ENCODE measurements at regions not wholly inside any gene's neighbourhood (a gene's known extent, or its start where the extent isn't known, plus 50 kb on each side); places are given as distances from the start of the nearest gene placed in this dataset.

- Histone ChIP-seq H4K8ac (ENCODE audit: low read depth, low read length) (no peak overlapping the region), H3K14ac (ENCODE audit: low read length) (no peak overlapping the region), H3K79me2 (ENCODE audit: control insufficient read depth, insufficient read depth, low read length, poor library complexity) (no peaks in the 10 kb centered on the region), H3K9me3 (ENCODE audit: insufficient read depth, low read depth, low read length) (no peaks in the 10 kb centered on the region), H3K18ac (ENCODE audit: low read length) (no peak overlapping the region), H3K36me3 (ENCODE audit: control insufficient read depth in 1 of 2, insufficient read depth in 2 of 2, low read length in 2 of 2) (no peaks in the 10 kb centered on the region), H3K4me2 (ENCODE audit: low read length) (no peak overlapping the region), H3K4ac (ENCODE audit: low read depth, low read length) (no peak overlapping the region), H3K4me3 (ENCODE audit: low read depth, low read length) (no peak overlapping the region), H2AK5ac (ENCODE audit: low read length) (no peak overlapping the region), H4K91ac (ENCODE audit: low read depth, low read length) (no peak overlapping the region), H3K27me3 (ENCODE audit: insufficient read depth, low read length) (no peaks in the 10 kb centered on the region), H2BK12ac (ENCODE audit: low read length) (no peak overlapping the region), H3K9ac (ENCODE audit: low read length) (no peak overlapping the region), H2BK120ac (ENCODE audit: insufficient read depth, low read length, poor library complexity) (no peak overlapping the region), H2AFZ (ENCODE audit: insufficient read depth, low read length, poor library complexity) (no peak overlapping the region), H2BK5ac (ENCODE audit: low read depth, low read length, poor library complexity) (no peak overlapping the region), H3K23ac (ENCODE audit: low read length) (no peak overlapping the region), H4K12ac (ENCODE audit: low read depth, low read length) (no peak overlapping the region), H3K79me1 (ENCODE audit: low read length) (no peaks in the 10 kb centered on the region), H3K27ac (ENCODE audit: low read depth, low read length) (no peak overlapping the region), H3K4me1 (ENCODE audit: control insufficient read depth in 1 of 2, insufficient read depth in 2 of 2, low read length in 2 of 2) (no peaks in the 10 kb centered on the region)
- no CpG with 5 or more reads among the region's 1 CpG for WGBS (ENCODE audit: extremely low coverage, insufficient coverage, insufficient read length)
- DNase-seq = no peak
Observed at GRCh38 chr4:14379183-14379582, 623.1 kb upstream of the CPEB2 start.

DNA sequence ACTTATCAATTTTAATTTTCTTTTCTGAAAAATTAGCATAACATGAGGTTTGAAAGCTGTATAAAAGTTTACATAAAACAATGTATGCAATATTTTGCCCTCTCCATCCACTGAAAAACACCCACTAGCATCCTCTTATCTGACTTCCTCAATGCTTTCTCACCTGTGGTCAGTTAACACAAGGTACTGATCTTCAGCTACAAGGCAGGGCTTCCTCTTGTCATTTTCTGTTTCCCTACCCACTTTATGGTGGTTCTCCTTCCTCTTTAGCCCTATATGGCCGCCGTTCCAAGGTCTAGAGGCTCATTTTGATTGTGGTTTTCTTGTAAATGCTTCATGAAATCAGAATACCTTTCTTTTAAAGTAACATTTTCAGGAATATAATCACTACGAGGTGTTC is 618.6 kb upstream of the CPEB2 start:
- Histone ChIP-seq H3K4me1 (ENCODE audit: control insufficient read depth in 1 of 2, insufficient read depth in 2 of 2, low read length in 2 of 2) (no peaks in the 10 kb centered on the region), H2AK5ac (ENCODE audit: low read length) (no peak overlapping the region), H2BK5ac (ENCODE audit: low read depth, low read length, poor library complexity) (no peak overlapping the region), H3K27me3 (ENCODE audit: insufficient read depth, low read length) (no peaks in the 10 kb centered on the region), H3K79me1 (ENCODE audit: low read length) (no peaks in the 10 kb centered on the region), H2BK120ac (ENCODE audit: insufficient read depth, low read length, poor library complexity) (no peak overlapping the region), H3K4ac (ENCODE audit: low read depth, low read length) (no peak overlapping the region), H3K27ac (ENCODE audit: low read depth, low read length) (no peak overlapping the region), H3K36me3 (ENCODE audit: control insufficient read depth in 1 of 2, insufficient read depth in 2 of 2, low read length in 2 of 2) (no peaks in the 10 kb centered on the region), H3K9ac (ENCODE audit: low read length) (no peak overlapping the region), H3K23ac (ENCODE audit: low read length) (no peak overlapping the region), H3K4me2 (ENCODE audit: low read length) (no peak overlapping the region), H3K9me3 (ENCODE audit: insufficient read depth, low read depth, low read length) (no peaks in the 10 kb centered on the region), H3K4me3 (ENCODE audit: low read depth, low read length) (no peak overlapping the region), H4K12ac (ENCODE audit: low read depth, low read length) (no peak overlapping the region), H3K14ac (ENCODE audit: low read length) (no peak overlapping the region), H3K18ac (ENCODE audit: low read length) (no peak overlapping the region), H2BK12ac (ENCODE audit: low read length) (no peak overlapping the region), H3K79me2 (ENCODE audit: control insufficient read depth, insufficient read depth, low read length, poor library complexity) (no peaks in the 10 kb centered on the region), H2AFZ (ENCODE audit: insufficient read depth, low read length, poor library complexity) (no peak overlapping the region), H4K8ac (ENCODE audit: low read depth, low read length) (no peak overlapping the region), H4K91ac (ENCODE audit: low read depth, low read length) (no peak overlapping the region)
- WGBS (ENCODE audit: extremely low coverage, insufficient coverage, insufficient read length) = no CpG with 5 or more reads among the region's 3 CpGs
- DNase-seq = no peak

GRCh38 chr4:14384824-14385223 is 617.5 kb upstream of the CPEB2 start:
- H3K27me3 ChIP-seq (ENCODE audit: insufficient read depth, low read length) = no peaks in the 10 kb centered on the region
- H3K4ac ChIP-seq (ENCODE audit: low read depth, low read length) = no peak overlapping the region
- no peak overlapping the region for H3K4me2 ChIP-seq (ENCODE audit: low read length)
- H3K79me2 ChIP-seq (ENCODE audit: control insufficient read depth, insufficient read depth, low read length, poor library complexity) = no peaks in the 10 kb centered on the region
- H2BK120ac ChIP-seq (ENCODE audit: insufficient read depth, low read length, poor library complexity) = no peak overlapping the region
- no peak for DNase-seq
- no peak overlapping the region for H2BK12ac ChIP-seq (ENCODE audit: low read length)
- H2AK5ac ChIP-seq (ENCODE audit: low read length) = no peak overlapping the region
- no peak overlapping the region for H3K27ac ChIP-seq (ENCODE audit: low read depth, low read length)
- no peak overlapping the region for H3K4me3 ChIP-seq (ENCODE audit: low read depth, low read length)
- H3K18ac ChIP-seq (ENCODE audit: low read length) = no peak overlapping the region
- no peak overlapping the region for H3K9ac ChIP-seq (ENCODE audit: low read length)
- WGBS (ENCODE audit: extremely low coverage, insufficient coverage, insufficient read length) = no CpG with 5 or more reads among the region's 1 CpG
- H3K9me3 ChIP-seq (ENCODE audit: insufficient read depth, low read depth, low read length) = no peaks in the 10 kb centered on the region
- H3K79me1 ChIP-seq (ENCODE audit: low read length) = no peaks in the 10 kb centered on the region
- no peak overlapping the region for H4K91ac ChIP-seq (ENCODE audit: low read depth, low read length)
- no peaks in the 10 kb centered on the region for H3K4me1 ChIP-seq (ENCODE audit: control insufficient read depth in 1 of 2, insufficient read depth in 2 of 2, low read length in 2 of 2)
- no peak overlapping the region for H3K14ac ChIP-seq (ENCODE audit: low read length)
- H3K36me3 ChIP-seq (ENCODE audit: control insufficient read depth in 1 of 2, insufficient read depth in 2 of 2, low read length in 2 of 2) = no peaks in the 10 kb centered on the region
- H4K8ac ChIP-seq (ENCODE audit: low read depth, low read length) = no peak overlapping the region
- no peak overlapping the region for H2BK5ac ChIP-seq (ENCODE audit: low read depth, low read length, poor library complexity)
- H2AFZ ChIP-seq (ENCODE audit: insufficient read depth, low read length, poor library complexity) = no peak overlapping the region
- no peak overlapping the region for H3K23ac ChIP-seq (ENCODE audit: low read length)
- H4K12ac ChIP-seq (ENCODE audit: low read depth, low read length) = no peak overlapping the region

DNA sequence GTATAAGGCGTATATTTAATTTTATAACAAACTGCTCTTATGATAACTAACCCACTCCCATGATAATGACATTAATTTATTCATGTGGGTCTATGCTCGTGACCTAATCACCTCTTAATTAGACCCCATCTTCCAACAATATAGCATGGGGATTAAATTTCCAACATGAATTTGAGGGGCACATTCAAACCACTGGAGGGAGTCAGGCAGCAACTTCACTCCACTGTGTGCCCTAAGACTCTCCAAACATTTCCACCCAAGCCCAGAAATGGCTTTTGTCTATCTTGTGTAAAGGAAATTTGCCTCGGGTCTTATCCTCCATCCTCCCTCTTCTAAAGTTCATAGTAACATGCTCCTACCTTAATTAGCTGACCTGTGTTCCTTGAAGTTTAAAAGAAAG is 616.1 kb upstream of the CPEB2 start:
- Histone ChIP-seq H3K18ac (ENCODE audit: low read length) (no peak overlapping the region), H4K12ac (ENCODE audit: low read depth, low read length) (no peak overlapping the region), H3K14ac (ENCODE audit: low read length) (no peak overlapping the region), H3K27ac (ENCODE audit: low read depth, low read length) (no peak overlapping the region), H4K8ac (ENCODE audit: low read depth, low read length) (no peak overlapping the region), H3K79me2 (ENCODE audit: control insufficient read depth, insufficient read depth, low read length, poor library complexity) (no peaks in the 10 kb centered on the region), H3K79me1 (ENCODE audit: low read length) (no peaks in the 10 kb centered on the region), H2BK5ac (ENCODE audit: low read depth, low read length, poor library complexity) (no peak overlapping the region), H2BK12ac (ENCODE audit: low read length) (no peak overlapping the region), H3K4ac (ENCODE audit: low read depth, low read length) (no peak overlapping the region), H3K27me3 (ENCODE audit: insufficient read depth, low read length) (no peaks in the 10 kb centered on the region), H3K4me3 (ENCODE audit: low read depth, low read length) (no peak overlapping the region), H2BK120ac (ENCODE audit: insufficient read depth, low read length, poor library complexity) (no peak overlapping the region), H3K36me3 (ENCODE audit: control insufficient read depth in 1 of 2, insufficient read depth in 2 of 2, low read length in 2 of 2) (no peaks in the 10 kb centered on the region), H3K9ac (ENCODE audit: low read length) (no peak overlapping the region), H2AFZ (ENCODE audit: insufficient read depth, low read length, poor library complexity) (no peak overlapping the region), H3K4me1 (ENCODE audit: control insufficient read depth in 1 of 2, insufficient read depth in 2 of 2, low read length in 2 of 2) (no peaks in the 10 kb centered on the region), H3K9me3 (ENCODE audit: insufficient read depth, low read depth, low read length) (no peaks in the 10 kb centered on the region), H4K91ac (ENCODE audit: low read depth, low read length) (no peak overlapping the region), H2AK5ac (ENCODE audit: low read length) (no peak overlapping the region), H3K23ac (ENCODE audit: low read length) (no peak overlapping the region), H3K4me2 (ENCODE audit: low read length) (no peak overlapping the region)
- no peak for DNase-seq
- no CpG with 5 or more reads among the region's 3 CpGs for WGBS (ENCODE audit: extremely low coverage, insufficient coverage, insufficient read length)

Measured in trophoblast cell (in vitro differentiated cells and primary cell).